GM19468 (cell line): ENCODE measurements at regions not wholly inside any gene's neighbourhood (a gene's known extent, or its start where the extent isn't known, plus 50 kb on each side); places are given as distances from the start of the nearest gene placed in this dataset.
"Not testable (repeated sequence)": the region's sequence is repeated elsewhere in the genome, so short reads cannot be mapped to it uniquely, and the experiment has no call there.

Experiments used
- ATAC-seq: cut with Tn5 transposase; IDR thresholded peaks from one replicate; pipeline ENCODE4 v1.9.1; 2021; ENCODE audit warnings: mild to moderate bottlenecking, moderate library complexity, moderate number of reproducible peaks; ENCODE audit not compliant: unreplicated experiment; ENCODE audit errors: extremely low read depth

DNA sequence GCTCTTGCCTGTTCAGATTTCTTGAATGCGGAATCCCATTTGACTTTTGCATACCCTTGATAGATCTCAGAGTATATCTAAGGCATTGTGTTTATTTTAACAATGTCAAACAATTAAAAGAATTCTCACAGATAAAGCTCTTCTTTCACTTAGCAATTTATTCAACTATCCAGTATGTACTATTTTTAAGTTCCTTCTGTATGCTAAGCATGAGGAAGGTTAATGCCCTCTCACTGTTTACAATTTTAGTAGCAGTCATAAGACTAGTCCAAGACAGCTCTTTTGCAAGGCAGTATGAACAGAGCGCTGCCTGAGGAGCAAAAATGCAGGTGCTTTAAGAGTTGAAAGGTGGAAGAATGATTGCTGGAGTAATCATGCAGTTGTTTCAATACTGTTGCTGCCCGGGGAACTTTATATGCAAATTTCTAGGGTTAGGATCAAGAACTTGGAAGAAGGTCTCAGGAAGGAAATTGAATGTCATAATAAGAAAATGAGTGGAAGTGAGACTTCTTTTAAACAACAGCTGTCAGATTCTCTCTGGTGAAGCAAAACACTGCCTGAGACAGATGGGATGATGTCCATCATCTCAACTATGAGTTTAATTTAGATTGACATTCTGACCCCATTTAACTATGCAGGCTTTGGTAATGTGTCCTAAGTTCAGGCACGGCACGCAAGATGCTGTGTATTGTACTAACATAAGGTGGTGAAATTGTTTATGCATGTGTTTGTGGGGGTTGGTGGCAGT, 1303.5 kb upstream of the CITED2 start:
- no peak for ATAC-seq

DNA sequence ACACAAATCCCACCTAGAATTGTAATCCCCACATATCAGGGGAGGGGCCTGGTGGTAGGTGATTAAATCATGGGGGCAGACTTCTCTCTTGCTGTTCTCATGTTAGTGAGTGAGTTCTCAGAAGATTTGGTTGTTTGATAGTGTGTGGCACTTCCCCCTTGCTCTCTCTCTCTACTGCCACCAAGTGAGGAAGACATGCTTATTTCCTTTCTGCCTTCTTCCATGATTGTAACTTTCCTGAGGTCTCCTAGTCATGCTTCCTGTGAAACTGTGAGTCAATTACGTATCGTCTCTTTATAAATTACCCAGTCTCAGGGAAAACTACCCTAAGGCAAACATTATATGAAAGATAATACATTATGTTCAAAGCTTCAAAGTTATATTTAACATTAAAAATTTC, 1297.5 kb upstream of the CITED2 start:
- ATAC-seq: no peak

DNA sequence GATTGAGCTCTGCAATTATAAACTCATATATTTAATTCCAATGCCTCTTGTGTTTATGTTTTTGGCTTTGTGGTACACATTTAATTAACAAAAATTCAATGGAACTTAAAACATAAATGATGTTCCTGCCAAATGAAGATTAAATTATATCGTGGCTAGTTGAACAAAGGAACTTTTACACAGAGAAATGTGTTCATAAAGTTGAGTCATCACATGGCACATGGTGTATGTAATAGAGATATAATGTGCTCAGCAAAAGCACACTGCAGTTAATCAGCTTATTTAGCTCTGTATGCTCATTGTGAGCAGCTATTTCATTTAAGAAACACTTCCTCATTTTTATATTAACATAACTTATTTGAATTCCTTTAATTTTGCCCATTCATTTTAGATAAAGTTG, 1295.6 kb upstream of the CITED2 start:
- no peak for ATAC-seq

DNA sequence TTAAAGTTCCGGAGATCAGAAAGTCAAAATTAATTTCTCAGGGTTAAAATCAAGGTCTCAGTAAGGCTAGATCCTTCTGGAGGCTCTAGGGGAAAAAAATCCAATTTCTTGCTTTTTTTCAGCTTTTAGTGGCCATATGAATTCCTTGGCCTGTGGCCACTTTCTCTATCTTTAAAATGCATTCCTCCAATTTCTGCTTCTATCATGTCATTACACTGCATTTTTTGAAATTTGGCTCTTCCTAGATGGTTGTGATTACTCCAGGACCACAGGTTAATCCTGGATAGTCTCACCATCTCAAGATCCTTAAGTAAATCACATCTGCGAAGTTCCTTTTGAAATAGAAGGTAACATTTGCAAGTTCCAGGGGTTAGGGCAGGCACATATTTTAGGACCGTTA, 1294.9 kb upstream of the CITED2 start:
- ATAC-seq: no peak

DNA sequence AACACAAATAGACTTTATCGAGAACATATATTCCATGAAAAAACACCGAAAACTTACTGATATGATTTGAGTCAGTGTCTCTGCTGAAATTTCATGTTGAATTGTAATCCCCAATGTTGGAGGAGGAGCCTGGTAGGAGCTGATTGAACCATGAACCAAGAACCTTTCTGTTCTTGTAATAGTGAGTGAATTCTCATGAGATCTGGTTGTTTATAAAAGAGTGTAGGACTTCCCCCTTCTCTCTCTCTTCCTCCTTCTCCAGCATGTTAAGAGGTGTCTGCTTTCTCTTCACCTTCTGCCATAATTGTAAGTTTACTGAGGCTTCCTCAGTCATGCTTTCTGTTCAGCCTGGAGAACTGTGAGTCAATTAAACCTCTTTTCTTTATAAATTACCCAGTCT, 1289.3 kb upstream of the CITED2 start:
- no peak for ATAC-seq

DNA sequence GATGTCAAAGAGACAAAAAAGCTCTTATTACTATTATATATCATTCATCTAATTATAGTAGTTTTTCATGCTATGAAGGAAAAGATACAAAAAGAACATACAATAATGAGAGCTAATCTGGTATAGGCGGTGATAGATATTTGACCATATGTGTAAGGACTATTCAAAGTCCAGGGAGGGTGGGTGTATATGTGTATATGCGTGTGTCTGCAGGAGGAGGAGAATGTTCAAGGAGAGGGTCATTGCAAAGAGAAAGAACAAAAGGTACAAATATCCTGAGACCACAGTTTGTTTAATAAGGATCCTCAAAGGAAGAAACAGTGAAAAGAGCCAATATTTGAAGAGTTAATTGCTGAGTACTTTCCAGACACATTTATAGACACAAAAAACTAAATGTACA, 1288.6 kb upstream of the CITED2 start:
- no peak for ATAC-seq

DNA sequence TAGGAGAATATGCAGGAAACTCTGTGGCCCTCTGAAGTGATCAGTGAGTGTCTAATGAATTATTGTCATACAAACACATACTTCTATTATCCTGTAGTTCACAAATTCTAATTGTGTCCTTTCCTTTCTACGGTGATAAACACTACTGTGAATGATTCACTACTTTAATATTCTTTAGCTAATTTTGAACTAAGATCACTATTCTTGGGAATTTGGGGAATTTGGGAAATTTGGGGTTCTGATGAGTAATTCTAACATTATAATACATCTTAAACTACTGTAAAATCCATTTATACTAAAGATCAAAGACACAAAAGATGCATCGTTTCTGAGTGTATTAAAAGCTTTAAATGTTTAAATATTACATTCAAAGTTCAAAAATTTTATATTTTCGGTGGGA, 1287.2 kb upstream of the CITED2 start:
- ATAC-seq: no peak

DNA sequence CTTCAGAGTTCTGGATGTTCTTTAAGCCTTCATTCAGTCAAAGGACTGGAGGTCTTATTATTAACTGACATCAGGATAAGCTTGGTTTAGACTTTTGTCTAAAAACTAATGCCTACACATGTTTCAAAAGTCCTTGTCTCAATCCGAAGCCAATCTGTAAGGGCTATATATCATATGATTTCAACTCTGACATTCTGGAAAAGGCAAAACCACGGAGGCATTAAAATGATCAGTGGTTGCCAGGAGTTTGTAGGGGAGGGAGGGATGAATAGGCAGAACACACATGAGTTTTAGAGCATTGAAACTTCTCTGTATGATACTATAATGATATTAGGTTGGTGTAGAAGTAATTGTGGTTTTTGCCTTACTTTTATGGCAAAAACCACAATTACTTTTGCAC, 1285.8 kb upstream of the CITED2 start:
- no peak for ATAC-seq

DNA sequence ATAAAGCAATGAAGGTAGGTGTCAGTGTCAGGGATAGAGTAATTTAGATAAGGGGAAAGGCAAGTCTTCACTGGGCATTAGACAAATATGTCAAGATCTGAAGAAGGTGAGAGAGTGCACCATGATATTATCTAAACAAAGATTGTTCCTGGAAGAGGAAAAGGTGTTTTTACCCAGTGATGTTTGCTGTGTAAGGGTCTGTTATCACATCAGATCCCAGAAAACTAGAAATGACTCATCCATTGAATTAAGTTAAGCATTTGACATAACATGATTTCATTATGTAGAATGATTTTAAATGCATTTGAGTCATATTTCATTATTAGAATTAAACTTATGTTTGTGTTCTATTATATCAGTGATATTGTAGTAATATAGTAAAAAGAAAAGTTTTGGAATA, 1279.5 kb upstream of the CITED2 start:
- ATAC-seq: no peak

DNA sequence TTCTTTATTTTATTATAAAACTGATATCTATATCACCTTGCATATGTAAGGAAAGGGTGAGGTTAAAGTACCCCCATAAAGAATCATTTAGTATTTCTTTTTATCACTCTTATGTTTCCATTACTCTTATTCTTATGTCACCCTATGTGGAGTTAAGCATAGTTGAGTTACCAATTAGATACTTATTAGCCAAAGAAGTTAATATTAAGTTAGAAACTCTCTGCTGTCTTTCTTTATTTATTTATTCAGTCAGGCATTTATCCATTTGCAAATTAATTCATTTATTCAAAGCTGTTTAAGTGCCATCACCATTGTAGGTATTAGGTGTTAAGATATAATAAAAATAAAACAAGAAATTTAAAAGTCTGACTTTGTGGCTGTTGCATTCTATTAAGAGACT, 1279.1 kb upstream of the CITED2 start:
- ATAC-seq: no peak

DNA sequence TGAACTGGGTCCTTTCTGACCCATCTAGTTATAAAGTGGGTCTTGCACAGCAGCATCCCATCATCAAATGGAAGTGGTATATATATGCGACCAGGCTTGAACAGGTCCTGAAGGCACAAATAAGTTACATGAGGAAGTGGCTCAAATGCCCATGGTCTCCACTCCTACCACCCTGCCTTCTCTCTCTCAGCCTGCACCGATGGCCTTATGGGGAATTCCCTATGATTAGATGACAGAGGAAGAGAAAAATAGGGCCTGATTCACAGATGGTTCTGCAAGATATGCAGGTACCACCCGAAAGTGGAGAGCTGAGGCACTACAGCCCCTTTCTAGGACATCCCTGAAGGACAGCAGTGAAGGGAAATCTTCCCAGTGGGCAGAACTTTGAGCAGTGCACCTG, 1275.1 kb upstream of the CITED2 start:
- not testable (repeated sequence) for ATAC-seq

DNA sequence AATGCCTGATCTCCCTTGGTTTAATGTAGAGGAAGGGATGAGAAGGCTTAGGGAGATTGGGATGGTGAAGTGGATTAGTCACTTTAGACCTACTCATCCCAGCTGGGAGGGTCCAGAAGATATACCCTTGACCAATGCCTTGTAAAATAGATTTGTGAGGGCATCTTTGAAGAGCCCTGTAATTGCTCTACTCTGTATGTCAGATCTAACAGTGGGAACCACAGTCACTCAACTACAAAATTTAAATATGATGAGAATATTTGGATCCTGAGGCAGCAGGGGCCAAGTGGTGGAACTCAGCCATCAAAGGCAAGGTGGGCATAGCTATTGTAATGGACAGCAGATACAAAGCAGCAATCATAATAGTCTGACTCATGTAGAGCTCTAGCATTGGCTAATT, 1272.9 kb upstream of the CITED2 start:
- ATAC-seq: not testable (repeated sequence)

DNA sequence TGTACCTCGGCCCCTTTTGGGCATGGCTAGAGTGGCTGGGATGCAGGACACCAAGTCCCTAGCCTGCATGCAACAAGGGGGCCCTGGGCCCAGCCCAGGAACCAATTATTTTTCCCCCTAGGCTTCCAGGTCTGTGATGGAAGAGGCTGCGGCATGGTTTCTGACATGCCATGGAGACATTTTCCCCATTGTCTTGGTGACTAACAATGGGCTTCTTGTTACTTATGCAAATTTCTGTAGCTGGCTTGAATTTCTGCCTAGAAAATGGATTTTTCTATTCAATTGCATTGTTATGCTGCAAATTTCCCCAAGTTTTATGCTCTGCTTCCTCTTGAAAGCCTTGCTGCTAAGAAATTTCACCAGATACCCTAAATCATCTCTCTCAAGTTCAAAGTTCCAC, 1269.6 kb upstream of the CITED2 start:
- ATAC-seq: no peak

DNA sequence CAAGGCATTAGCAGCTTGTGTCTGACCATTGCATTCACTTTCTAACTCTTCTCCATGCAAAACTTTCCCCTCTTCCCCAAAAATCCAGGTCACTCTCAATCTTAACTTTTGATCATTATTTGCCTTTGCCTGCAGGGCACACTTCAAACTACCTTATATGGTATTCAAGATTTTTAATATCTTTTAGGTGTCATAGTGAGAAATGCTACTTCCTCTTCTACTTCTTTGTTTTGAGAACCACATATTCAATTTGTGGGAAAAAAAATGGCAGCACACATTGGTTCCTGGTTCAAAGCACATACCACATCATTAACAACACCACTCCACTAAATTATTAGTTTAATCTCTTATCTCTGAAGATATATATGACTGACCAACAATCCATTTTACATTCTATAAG, 1267.0 kb upstream of the CITED2 start:
- no peak for ATAC-seq

DNA sequence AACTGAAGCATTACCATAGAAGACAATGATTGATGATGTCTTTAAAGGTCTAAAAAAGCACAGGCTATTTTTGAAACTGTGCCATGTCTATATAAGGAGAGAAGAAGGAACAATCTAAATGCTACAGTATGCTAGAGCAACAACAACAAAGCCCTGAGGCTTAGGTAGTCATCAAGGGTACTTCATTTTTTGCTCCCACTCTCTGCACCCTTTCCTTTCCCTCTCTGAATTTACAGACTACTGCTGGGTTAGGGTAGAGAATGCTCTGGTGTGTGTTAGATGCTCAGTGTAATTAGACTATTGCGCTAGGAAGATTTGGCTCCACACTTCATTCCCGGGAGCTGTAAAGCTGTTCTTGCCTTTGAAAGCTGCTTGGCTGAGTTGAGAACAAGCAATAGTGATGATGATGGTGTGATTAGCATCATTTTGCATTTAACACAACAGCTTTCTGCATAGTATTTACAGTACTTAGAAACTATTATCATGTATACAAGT, 1262.5 kb upstream of the CITED2 start:
- no peak for ATAC-seq

DNA sequence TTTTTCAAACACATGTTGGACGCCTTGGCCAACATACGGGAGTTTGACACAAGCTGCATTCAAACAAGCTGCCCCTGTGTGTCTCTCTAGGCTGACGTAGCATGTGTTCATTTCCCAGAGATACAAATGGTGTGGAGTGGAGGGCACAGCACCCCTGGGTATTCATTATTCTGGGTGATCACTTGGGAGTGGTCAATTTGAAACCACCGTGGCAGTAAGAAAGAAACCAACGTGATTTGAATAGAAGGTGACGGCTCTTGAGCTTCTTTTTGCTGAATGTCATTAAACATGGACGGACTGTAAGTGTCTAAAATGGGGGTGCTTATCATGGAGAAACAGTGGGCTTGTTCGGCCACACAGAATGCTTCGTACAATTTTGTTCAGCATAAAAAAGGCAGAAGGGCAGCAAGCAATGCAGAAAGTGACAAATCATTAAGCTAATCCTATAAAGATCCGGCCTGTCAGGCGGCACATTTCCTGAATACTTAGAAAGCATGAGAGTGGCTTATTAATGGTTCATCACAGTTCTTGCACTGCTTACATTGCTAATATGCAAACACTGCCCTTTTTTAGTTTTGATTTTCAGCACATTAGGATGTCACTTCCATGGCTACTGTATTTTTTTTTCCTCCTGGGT, 1261.9 kb upstream of the CITED2 start:
- peak; percentile 61 for ATAC-seq

DNA sequence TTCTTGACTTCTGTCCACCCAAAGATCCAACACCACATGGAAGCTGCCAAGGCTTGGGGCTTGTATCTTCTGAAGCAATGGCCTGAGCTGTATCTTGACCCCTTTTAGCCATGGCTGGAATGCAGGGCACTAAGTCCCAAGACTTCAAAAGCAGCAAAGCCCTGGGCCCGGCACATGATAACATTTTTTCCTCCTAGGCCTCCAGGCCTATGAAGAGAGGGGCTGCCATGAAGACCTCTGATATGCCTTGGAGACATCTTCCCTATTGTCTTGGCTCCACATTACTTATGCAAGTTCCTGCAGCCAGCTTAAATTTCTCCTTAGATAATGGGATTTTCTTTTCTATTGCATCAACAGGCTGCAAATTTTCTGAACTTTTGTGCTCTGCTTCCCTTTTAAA, 1252.6 kb upstream of the CITED2 start:
- ATAC-seq: no peak

DNA sequence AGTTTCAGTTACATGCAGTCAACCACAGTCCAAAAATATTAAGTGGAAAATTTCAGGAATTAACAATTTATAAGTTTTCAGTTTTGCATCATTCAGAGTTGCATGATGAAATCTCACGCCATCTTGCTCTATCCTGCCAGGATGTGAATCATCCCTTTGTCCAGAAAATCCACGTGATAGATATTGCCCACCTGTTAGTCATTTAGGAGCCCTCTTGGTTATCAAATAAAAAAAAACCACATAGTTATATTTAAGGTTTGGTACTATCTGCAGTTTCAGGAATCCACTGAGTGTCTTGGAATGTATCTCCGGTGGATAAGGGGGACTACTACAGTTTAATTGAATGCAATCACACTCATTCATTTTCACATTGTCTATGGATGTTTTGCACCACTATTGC, 1249.0 kb upstream of the CITED2 start:
- ATAC-seq: no peak

DNA sequence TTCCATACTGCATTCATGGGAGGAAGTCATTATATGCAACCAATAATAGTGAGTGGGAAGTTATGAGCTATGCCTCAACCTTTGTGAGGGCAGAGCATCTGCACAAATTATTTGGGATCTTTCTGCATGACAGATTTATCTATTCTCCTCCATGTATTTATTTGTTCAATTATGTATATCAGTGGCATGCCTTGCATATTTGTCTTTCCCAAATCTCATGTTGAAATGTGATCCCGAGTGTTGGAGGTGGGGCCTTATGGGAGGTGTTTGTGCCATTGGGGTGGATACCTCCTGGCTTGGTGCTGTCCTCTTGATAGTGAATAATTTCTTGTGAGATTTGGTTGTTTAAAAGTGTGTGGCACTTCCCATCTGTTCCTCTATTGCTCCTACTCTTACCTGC, 1246.0 kb upstream of the CITED2 start:
- no peak for ATAC-seq

DNA sequence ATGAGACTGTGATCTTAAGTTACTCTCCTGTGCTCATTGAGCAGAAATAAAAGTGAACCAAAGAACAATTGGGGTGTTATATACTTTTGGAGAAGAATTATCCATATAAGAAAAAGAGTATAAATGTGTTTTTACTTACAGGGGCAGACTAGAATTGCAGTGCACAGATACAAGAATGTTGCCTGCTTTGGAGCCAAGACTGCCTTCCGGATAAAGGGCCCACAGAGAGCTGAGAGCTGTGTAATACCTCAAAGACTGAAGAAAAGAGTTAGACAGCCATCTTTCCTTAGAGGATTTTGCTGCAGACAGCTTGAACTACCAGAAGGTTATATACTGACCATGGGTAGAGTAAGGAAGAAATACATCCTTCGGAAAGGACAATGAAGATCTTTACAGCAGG, 1235.5 kb upstream of the CITED2 start:
- no peak for ATAC-seq

DNA sequence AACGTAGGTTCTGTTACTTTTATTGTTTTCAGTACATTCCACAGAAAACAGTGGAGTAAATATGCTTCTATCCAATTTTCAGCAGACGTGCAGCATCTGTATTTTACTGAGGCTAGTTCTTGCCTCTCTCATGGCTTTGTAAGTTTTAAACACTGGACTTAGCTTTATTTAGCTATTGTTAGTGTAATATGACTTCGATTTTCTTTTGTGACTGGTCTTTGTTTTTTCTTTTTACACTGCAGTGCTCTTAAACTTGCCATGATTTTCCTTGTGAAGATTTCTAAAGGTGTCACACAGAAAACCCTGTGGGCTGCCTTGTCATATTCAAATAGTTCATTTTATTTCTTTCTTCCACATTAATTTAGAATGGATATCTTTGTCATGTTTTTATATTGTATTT, 1234.9 kb upstream of the CITED2 start:
- ATAC-seq: no peak

DNA sequence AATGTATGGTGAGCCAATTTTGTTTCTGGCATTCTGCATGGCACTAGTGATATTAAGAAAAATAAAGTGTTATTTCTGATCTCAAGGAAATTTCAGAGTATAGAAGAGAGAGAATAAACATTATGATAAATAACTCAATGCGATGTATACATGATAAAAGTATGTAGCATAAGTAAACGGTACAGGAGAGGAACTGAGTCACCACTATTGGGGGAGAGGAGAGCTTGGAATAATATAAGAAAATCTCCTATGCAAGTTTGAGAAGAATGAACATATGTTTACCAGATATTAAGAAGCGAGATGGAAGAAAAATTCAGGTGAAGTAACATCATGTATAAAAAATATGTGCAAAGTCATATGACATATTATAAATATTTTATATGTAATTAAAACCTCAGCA, 1230.3 kb upstream of the CITED2 start:
- no peak for ATAC-seq
